ENCODE measurements at regions not wholly inside any gene's neighbourhood (a gene's known extent, or its start where the extent isn't known, plus 50 kb on each side); places are given as distances from the start of the nearest gene placed in this dataset.

GRCh38 chr9:82447343-82447742 is 458.8 kb downstream of the SPATA31D1 start:
- H3K4me2 ChIP-seq (ENCODE audit: insufficient read depth, low read length) = no peak overlapping the region
- ChIA-PET POLR2A (no interaction called here), CTCF (ENCODE audit: low intra/inter-chr PET ratio) (no interaction called here)
- no peak for DNase-seq (ENCODE audit: extremely low read depth in 1 of 4, low spot score in 3 of 4)
- H3K9ac ChIP-seq (ENCODE audit: insufficient read depth in 1 of 2, low read depth in 2 of 2, low read length in 2 of 2) = no peak overlapping the region
- H3K27me3 ChIP-seq (ENCODE audit: control insufficient read depth in 2 of 2, insufficient read depth in 2 of 2, low read length in 2 of 2) = no peaks in the 10 kb centered on the region
- WGBS (ENCODE audit: insufficient coverage, low coverage, missing lambda C conversion rate) = 3% methylated on average over 4 of the region's 5 CpGs
- no peaks in the 10 kb centered on the region for H3K4me1 ChIP-seq (replicated peaks in 1 of 2; ENCODE audit: control insufficient read depth in 2 of 2, insufficient read depth in 2 of 2, low read length in 2 of 2)
- H3K4me3 ChIP-seq = no peak overlapping the region
- H3K79me2 ChIP-seq (ENCODE audit: control insufficient read depth, insufficient read depth, low read length) = no peaks in the 10 kb centered on the region
- no peaks in the 10 kb centered on the region for H3K9me1 ChIP-seq (ENCODE audit: control insufficient read depth, insufficient read depth, low read length)
- ATAC-seq = no peak
- H3K36me3 ChIP-seq (ENCODE audit: control insufficient read depth, insufficient read depth, low read length) = no peaks in the 10 kb centered on the region
- intact Hi-C loops (cut with micrococcal nuclease) (no loop called here), in situ Hi-C loops (cut with MboI) (no loop called here)
- H2AFZ ChIP-seq (ENCODE audit: low read depth, low read length) = no peak overlapping the region
- no TSS peak for BruUV-seq (replicated peaks)
- FAIRE-seq = no peak
- no peaks in the 10 kb centered on the region for H3K9me3 ChIP-seq (replicated peaks; ENCODE audit: control insufficient read depth, insufficient read depth, low read depth, low read length)
- no peaks in the 10 kb centered on the region for H4K20me1 ChIP-seq (replicated peaks; ENCODE audit: control insufficient read depth, insufficient read depth, low read length)
- no peak overlapping the region for H3K27ac ChIP-seq (ENCODE audit: extremely low read depth, low read depth, low read length)
- TF ChIP-seq, protein P1, sequence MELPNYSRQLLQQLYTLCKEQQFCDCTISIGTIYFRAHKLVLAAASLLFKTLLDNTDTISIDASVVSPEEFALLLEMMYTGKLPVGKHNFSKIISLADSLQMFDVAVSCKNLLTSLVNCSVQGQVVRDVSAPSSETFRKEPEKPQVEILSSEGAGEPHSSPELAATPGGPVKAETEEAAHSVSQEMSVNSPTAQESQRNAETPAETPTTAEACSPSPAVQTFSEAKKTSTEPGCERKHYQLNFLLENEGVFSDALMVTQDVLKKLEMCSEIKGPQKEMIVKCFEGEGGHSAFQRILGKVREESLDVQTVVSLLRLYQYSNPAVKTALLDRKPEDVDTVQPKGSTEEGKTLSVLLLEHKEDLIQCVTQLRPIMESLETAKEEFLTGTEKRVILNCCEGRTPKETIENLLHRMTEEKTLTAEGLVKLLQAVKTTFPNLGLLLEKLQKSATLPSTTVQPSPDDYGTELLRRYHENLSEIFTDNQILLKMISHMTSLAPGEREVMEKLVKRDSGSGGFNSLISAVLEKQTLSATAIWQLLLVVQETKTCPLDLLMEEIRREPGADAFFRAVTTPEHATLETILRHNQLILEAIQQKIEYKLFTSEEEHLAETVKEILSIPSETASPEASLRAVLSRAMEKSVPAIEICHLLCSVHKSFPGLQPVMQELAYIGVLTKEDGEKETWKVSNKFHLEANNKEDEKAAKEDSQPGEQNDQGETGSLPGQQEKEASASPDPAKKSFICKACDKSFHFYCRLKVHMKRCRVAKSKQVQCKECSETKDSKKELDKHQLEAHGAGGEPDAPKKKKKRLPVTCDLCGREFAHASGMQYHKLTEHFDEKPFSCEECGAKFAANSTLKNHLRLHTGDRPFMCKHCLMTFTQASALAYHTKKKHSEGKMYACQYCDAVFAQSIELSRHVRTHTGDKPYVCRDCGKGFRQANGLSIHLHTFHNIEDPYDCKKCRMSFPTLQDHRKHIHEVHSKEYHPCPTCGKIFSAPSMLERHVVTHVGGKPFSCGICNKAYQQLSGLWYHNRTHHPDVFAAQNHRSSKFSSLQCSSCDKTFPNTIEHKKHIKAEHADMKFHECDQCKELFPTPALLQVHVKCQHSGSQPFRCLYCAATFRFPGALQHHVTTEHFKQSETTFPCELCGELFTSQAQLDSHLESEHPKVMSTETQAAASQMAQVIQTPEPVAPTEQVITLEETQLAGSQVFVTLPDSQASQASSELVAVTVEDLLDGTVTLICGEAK (IDR thresholded peaks at IDR 0.05) = no peak
- TF ChIP-seq, protein P1 (CRISPR knock-in tag; IDR thresholded peaks at IDR 0.05) = no peak
- no peak for TF ChIP-seq TEAD1 (CRISPR knock-in tag; IDR thresholded peaks at IDR 0.05)
- TF ChIP-seq, protein P2, sequence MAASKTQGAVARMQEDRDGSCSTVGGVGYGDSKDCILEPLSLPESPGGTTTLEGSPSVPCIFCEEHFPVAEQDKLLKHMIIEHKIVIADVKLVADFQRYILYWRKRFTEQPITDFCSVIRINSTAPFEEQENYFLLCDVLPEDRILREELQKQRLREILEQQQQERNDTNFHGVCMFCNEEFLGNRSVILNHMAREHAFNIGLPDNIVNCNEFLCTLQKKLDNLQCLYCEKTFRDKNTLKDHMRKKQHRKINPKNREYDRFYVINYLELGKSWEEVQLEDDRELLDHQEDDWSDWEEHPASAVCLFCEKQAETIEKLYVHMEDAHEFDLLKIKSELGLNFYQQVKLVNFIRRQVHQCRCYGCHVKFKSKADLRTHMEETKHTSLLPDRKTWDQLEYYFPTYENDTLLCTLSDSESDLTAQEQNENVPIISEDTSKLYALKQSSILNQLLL (CRISPR knock-in tag; IDR thresholded peaks at IDR 0.05; ENCODE audit: borderline replicate concordance) = no peak
- TF ChIP-seq, protein P3, sequence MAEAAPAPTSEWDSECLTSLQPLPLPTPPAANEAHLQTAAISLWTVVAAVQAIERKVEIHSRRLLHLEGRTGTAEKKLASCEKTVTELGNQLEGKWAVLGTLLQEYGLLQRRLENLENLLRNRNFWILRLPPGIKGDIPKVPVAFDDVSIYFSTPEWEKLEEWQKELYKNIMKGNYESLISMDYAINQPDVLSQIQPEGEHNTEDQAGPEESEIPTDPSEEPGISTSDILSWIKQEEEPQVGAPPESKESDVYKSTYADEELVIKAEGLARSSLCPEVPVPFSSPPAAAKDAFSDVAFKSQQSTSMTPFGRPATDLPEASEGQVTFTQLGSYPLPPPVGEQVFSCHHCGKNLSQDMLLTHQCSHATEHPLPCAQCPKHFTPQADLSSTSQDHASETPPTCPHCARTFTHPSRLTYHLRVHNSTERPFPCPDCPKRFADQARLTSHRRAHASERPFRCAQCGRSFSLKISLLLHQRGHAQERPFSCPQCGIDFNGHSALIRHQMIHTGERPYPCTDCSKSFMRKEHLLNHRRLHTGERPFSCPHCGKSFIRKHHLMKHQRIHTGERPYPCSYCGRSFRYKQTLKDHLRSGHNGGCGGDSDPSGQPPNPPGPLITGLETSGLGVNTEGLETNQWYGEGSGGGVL (CRISPR knock-in tag; IDR thresholded peaks at IDR 0.05) = no peak
- TF ChIP-seq ZNF224 (CRISPR knock-in tag; IDR thresholded peaks at IDR 0.05) = peak; percentile 76; the same call in 1 of the 2 replicates

All from K562 (cell line).